DND-41 (cell line): ENCODE measurements at regions not wholly inside any gene's neighbourhood (a gene's known extent, or its start where the extent isn't known, plus 50 kb on each side); places are given as distances from the start of the nearest gene placed in this dataset.

Source experiments
- ATAC-seq: fragments of 200-7000 bp; cut with Tn5 transposase; 3 replicates; pipeline ENCODE4 v1.9.1; 2021; ENCODE audit warnings: low read depth; ENCODE audit not compliant: insufficient read depth
- DNase-seq: peaks from one replicate; pipeline ENCODE4 v3.0.0-alpha.2; 2020
- H2AFZ ChIP-seq: 2 replicates; pipeline ENCODE4 v1.6.0; 2012; ENCODE audit warnings: low read depth, low read length
- H3K27ac ChIP-seq: 2 replicates; pipeline ENCODE4 v1.5.1; 2012; ENCODE audit warnings: low read length, inconsistent platforms
- H3K27me3 ChIP-seq: fragments of 200-600 bp; sonication (generic); 2 replicates; pipeline ENCODE4 v1.6.0; 2012; ENCODE audit warnings: low read length, mild to moderate bottlenecking, inconsistent platforms; ENCODE audit not compliant: insufficient read depth, poor library complexity
- H3K36me3 ChIP-seq: 2 replicates; pipeline ENCODE4 v1.5.1; 2012; ENCODE audit warnings: low read length, inconsistent platforms; ENCODE audit not compliant: insufficient read depth
- H3K4me1 ChIP-seq: 2 replicates; pipeline ENCODE4 v1.5.1; 2012; ENCODE audit warnings: mild to moderate bottlenecking, low read length; ENCODE audit not compliant: insufficient read depth
- H3K4me2 ChIP-seq: 2 replicates; pipeline ENCODE4 v1.6.0; 2012; ENCODE audit warnings: mild to moderate bottlenecking, moderate library complexity, low read length, inconsistent platforms; ENCODE audit not compliant: insufficient read depth
- H3K4me3 ChIP-seq, 2 experiments: fragments of 200-600 bp in 1 of 2; shearing (Covaris generic) in 1 of 2; 2 replicates each; pipeline ENCODE4 v1.5.1; 2012 to 2016; ENCODE audit warnings: inconsistent platforms in 2 of 2, low read length in 2 of 2, mild to moderate bottlenecking in 2 of 2, low read depth in 1 of 2, moderate library complexity in 1 of 2
- H3K79me2 ChIP-seq: 2 replicates; pipeline ENCODE4 v1.6.0; 2012; ENCODE audit warnings: low read length, inconsistent platforms; ENCODE audit not compliant: insufficient read depth
- H3K9ac ChIP-seq: 2 replicates; pipeline ENCODE4 v1.6.0; 2012; ENCODE audit warnings: low read depth, mild to moderate bottlenecking, inconsistent platforms, low read length, moderate library complexity
- H3K9me3 ChIP-seq: 2 replicates; pipeline ENCODE4 v1.5.1; 2012; ENCODE audit warnings: low read length, moderate library complexity, mild to moderate bottlenecking, inconsistent platforms; ENCODE audit not compliant: insufficient read depth, severe bottlenecking
- H4K20me1 ChIP-seq: 2 replicates; pipeline ENCODE4 v1.6.0; 2012; ENCODE audit warnings: low read length; ENCODE audit not compliant: insufficient read depth
- CTCF ChIP-seq: IDR thresholded peaks from 2 replicates; pipeline ENCODE4 v1.5.1; 2012; ENCODE audit warnings: borderline replicate concordance, low read length, moderate library complexity, mild to moderate bottlenecking; ENCODE audit not compliant: poor library complexity, severe bottlenecking; ENCODE audit errors: extremely low read depth
- EZH2 ChIP-seq: IDR thresholded peaks from 3 replicates; pipeline ENCODE4 v1.6.1; 2012; ENCODE audit warnings: borderline replicate concordance, low read depth, mild to moderate bottlenecking, moderate library complexity, low read length, inconsistent platforms; ENCODE audit not compliant: severe bottlenecking

DNA sequence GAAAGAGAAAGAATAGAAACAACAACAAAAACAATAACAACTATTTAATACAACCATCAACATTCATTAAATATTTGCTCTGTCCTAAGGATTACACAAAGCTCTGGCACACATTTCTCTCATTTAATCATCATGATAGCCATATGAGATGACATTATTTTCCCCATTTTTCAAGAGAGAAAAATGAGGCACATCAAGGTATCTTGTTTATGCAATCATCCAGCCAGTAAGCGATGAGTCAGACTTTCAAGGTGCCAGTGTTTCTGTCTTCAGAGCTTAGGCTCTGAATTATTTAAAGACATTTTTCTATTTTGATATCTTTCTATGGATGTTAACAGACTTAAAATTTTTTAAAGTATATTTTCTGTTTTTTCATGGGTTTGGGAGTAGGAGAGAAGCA, 541.8 kb upstream of the SMIM31 start:
- Histone ChIP-seq H3K9me3 (no peaks in the 10 kb centered on the region), H3K4me1 (no peaks in the 10 kb centered on the region), H4K20me1 (no peaks in the 10 kb centered on the region), H3K27ac (no peak overlapping the region), H3K9ac (no peak overlapping the region), H3K36me3 (no peaks in the 10 kb centered on the region), H3K4me3 (no peak overlapping the region), H2AFZ (no peak overlapping the region), H3K4me2 (no peak overlapping the region), H3K27me3 (no peaks in the 10 kb centered on the region), H3K79me2 (no peaks in the 10 kb centered on the region)
- DNase-seq = no peak
- ATAC-seq = no peak
- TF ChIP-seq EZH2 = no peak
- TF ChIP-seq CTCF = no peak

- H3K9me3 ChIP-seq = no peaks in the 10 kb centered on the region
- H3K79me2 ChIP-seq = no peaks in the 10 kb centered on the region
- TF ChIP-seq EZH2 = no peak
- TF ChIP-seq CTCF = no peak
- no peaks in the 10 kb centered on the region for H3K27me3 ChIP-seq
- no peaks in the 10 kb centered on the region for H4K20me1 ChIP-seq
- H3K36me3 ChIP-seq = no peaks in the 10 kb centered on the region
- no peak overlapping the region for H2AFZ ChIP-seq
- H3K9ac ChIP-seq = no peak overlapping the region
- no peak for DNase-seq
- ATAC-seq = no peak
- H3K4me2 ChIP-seq = no peak overlapping the region
- no peaks in the 10 kb centered on the region for H3K4me1 ChIP-seq
- no peak overlapping the region for H3K4me3 ChIP-seq
- H3K27ac ChIP-seq = no peak overlapping the region
Measured at GRCh38 chr4:164212714-164213113, 541.2 kb upstream of the SMIM31 start.

- Histone ChIP-seq H4K20me1 (no peaks in the 10 kb centered on the region), H3K9ac (no peak overlapping the region), H3K36me3 (no peaks in the 10 kb centered on the region), H3K79me2 (no peaks in the 10 kb centered on the region), H3K4me3 (no peak overlapping the region), H3K9me3 (no peaks in the 10 kb centered on the region), H3K4me2 (no peak overlapping the region), H3K27ac (no peak overlapping the region), H3K27me3 (no peaks in the 10 kb centered on the region), H3K4me1 (no peaks in the 10 kb centered on the region), H2AFZ (no peak overlapping the region)
- DNase-seq = no peak
- no peak for ATAC-seq
- TF ChIP-seq CTCF = no peak
Measured at GRCh38 chr4:164215113-164215741, 538.7 kb upstream of the SMIM31 start.

DNA sequence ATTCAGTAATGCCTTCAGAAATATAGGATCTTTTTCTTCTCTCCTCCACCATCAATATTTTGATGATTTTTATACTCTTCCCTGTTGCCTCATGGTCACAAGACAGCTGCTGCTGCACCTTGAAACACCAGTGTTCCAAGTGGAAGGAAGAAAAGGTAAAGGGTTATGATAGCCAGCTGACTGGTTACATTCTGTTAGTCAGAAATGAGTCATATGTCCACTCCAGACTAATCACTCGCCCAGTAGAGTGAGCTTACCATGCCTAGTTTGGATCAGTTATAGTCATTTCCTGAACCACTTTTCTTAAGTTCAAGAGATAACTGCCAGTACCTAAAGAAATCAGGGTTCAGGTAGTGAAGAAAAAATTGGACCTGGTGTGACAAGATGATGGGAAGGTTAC, 532.3 kb upstream of the SMIM31 start:
- Histone ChIP-seq H3K9ac (no peak overlapping the region), H2AFZ (no peak overlapping the region), H3K4me1 (no peaks in the 10 kb centered on the region), H3K79me2 (no peaks in the 10 kb centered on the region), H3K27me3 (no peaks in the 10 kb centered on the region), H3K36me3 (no peaks in the 10 kb centered on the region), H3K4me3 (no peak overlapping the region), H4K20me1 (no peaks in the 10 kb centered on the region), H3K4me2 (no peak overlapping the region), H3K27ac (no peak overlapping the region), H3K9me3 (no peaks in the 10 kb centered on the region)
- no peak for ATAC-seq
- no peak for TF ChIP-seq CTCF
- no peak for TF ChIP-seq EZH2
- no peak for DNase-seq
